ENCODE measurements at regions not wholly inside any gene's neighbourhood (a gene's known extent, or its start where the extent isn't known, plus 50 kb on each side); places are given as distances from the start of the nearest gene placed in this dataset.
"Not testable (repeated sequence)": the region's sequence is repeated elsewhere in the genome, so short reads cannot be mapped to it uniquely, and the experiment has no call there.

DNA sequence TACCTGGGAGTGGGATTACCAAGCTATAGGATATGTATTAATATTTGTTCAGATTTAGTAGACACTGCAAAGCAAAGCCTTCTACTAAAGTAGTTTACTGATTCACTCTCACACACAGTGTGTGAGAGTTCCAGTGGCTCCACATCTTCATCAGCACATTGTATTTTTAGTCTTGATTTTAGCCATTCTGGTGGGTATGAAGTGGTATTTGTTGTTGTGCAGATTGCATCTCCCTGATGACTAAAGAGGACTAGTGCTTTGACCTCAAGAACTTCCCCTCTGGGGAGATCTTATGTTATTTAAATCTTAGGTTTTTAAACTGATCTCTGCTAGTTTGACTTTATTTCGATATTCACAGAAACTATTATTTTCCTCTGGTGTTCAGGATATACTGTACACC lies 479.7 kb upstream of the RGS6 start:
- H3K27me3 ChIP-seq (ENCODE audit: insufficient read depth, low read length): no peaks in the 10 kb centered on the region
- H3K36me3 ChIP-seq (ENCODE audit: insufficient read depth, low read length): no peaks in the 10 kb centered on the region
- H3K27ac ChIP-seq (ENCODE audit: low read depth, low read length): no peak overlapping the region
- H3K4me3 ChIP-seq (ENCODE audit: low read length): no peak overlapping the region
- WGBS: no CpG with 5 or more reads among the region's 1 CpG
- peaks cover 7% of the 10 kb centered on the region; the same call in 1 of the 2 replicates for H3K9me3 ChIP-seq (ENCODE audit: insufficient read depth, low read depth, low read length)
- H3K4me1 ChIP-seq (ENCODE audit: insufficient read depth, low read length): no peaks in the 10 kb centered on the region
- no peak overlapping the region for H3K9ac ChIP-seq (ENCODE audit: low read depth, low read length)

DNA sequence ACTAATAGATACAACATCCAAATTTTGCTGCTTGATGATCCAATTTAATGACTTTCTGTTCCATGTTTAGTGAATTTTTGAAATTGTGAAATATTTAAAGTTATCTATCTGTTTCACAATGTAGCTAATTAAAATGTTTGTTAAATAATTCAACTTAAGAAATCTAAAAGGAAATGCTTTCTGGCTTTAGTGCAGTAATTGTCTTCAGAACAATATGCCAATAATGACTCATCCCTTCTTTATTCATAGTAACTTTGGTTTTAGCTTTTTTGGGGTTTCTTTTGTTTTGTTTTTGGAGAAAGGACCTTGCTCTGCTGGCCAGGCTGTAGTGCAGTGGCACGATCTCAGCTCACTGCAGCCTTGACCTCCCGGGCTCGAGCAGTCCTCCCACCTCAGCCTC lies 479.2 kb upstream of the RGS6 start:
- Histone ChIP-seq H3K4me1 (ENCODE audit: insufficient read depth, low read length) (no peaks in the 10 kb centered on the region), H3K36me3 (ENCODE audit: insufficient read depth, low read length) (no peaks in the 10 kb centered on the region), H3K27me3 (ENCODE audit: insufficient read depth, low read length) (no peaks in the 10 kb centered on the region), H3K4me3 (ENCODE audit: low read length) (no peak overlapping the region), H3K9me3 (ENCODE audit: insufficient read depth, low read depth, low read length) (peaks cover 7% of the 10 kb centered on the region; the same call in 1 of the 2 replicates), H3K9ac (ENCODE audit: low read depth, low read length) (no peak overlapping the region), H3K27ac (ENCODE audit: low read depth, low read length) (no peak overlapping the region)
- WGBS: 96% methylated on average over 3 of the region's 3 CpGs

- Histone ChIP-seq H3K9me3 (ENCODE audit: insufficient read depth, low read depth, low read length) (peaks cover 7% of the 10 kb centered on the region; the same call in 1 of the 2 replicates), H3K4me1 (ENCODE audit: insufficient read depth, low read length) (no peaks in the 10 kb centered on the region), H3K27me3 (ENCODE audit: insufficient read depth, low read length) (no peaks in the 10 kb centered on the region), H3K36me3 (ENCODE audit: insufficient read depth, low read length) (no peaks in the 10 kb centered on the region), H3K27ac (ENCODE audit: low read depth, low read length) (no peak overlapping the region), H3K4me3 (ENCODE audit: low read length) (no peak overlapping the region), H3K9ac (ENCODE audit: low read depth, low read length) (no peak overlapping the region)
- WGBS: 89% methylated on average over 1 of the region's 2 CpGs
These were observed 478.2 kb upstream of the RGS6 start for GRCh38 chr14:71454010-71454409.

DNA sequence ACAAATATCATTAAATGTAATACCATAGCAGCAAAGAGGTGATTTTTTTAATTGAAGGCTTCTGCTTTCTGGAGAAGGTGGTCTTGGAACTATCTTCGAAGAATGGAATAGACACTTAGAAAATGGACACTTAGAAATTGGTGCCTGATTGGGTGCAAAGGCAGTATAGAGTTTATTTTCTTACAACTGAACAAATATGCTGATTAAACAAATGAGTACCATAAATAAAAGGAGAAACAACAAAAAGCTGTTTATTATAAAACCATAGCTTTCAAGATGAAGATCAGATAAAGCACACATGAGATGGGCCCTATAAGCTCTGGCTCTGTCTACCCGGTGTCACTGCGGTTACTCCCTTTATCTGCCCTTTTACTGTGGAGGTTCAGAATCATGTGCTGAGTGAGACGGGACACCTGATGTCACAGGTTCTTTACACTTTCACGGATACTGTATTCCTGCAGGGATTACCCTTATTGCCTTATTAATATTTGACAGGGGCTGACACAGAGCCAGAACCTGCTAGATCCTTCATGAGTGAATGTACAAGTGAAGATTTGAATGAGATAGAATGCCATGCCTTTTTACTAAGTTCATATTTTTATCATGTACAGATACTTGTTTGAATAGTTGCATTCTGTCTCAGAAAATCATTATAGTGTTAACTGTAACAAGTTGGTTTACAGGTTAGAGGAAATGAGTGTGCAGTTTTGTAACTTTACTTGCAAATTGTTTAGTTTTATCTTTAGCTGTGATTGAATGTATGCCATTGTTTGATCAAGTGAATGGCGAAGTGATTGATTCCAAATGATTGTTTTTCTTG lies 477.5 kb upstream of the RGS6 start:
- Histone ChIP-seq H3K4me1 (ENCODE audit: insufficient read depth, low read length) (no peaks in the 10 kb centered on the region), H3K27me3 (ENCODE audit: insufficient read depth, low read length) (no peaks in the 10 kb centered on the region), H3K9ac (ENCODE audit: low read depth, low read length) (no peak overlapping the region), H3K4me3 (ENCODE audit: low read length) (no peak overlapping the region), H3K36me3 (ENCODE audit: insufficient read depth, low read length) (no peaks in the 10 kb centered on the region), H3K27ac (ENCODE audit: low read depth, low read length) (no peak overlapping the region), H3K9me3 (ENCODE audit: insufficient read depth, low read depth, low read length) (peaks cover 7% of the 10 kb centered on the region; the same call in 1 of the 2 replicates)
- WGBS: 85% methylated on average over 6 of the region's 6 CpGs

DNA sequence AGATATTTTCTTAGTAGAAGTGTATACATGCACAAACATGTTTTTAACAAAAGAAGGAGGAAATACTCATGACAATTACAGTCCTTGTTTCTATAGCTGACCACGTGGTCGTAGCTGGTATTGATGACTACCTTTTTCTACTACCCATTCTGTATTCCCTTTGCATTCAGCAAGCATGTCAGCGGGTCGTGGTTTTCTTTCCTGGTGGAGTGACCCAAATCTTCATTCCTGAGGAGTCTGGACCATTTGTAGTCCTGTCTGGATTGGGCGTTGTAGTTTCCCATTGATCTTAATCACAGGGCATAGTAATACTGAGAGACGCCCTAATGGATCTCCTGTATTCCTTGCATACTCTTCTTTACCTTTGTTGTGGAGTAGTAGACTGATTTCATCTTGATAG lies 472.1 kb upstream of the RGS6 start:
- over 99% methylated on average over 6 of the region's 6 CpGs for WGBS
- Histone ChIP-seq H3K36me3 (ENCODE audit: insufficient read depth, low read length) (no peaks in the 10 kb centered on the region), H3K4me1 (ENCODE audit: insufficient read depth, low read length) (no peaks in the 10 kb centered on the region), H3K9ac (ENCODE audit: low read depth, low read length) (no peak overlapping the region), H3K27ac (ENCODE audit: low read depth, low read length) (no peak overlapping the region), H3K27me3 (ENCODE audit: insufficient read depth, low read length) (no peaks in the 10 kb centered on the region), H3K4me3 (ENCODE audit: low read length) (no peak overlapping the region), H3K9me3 (ENCODE audit: insufficient read depth, low read depth, low read length) (no peaks in the 10 kb centered on the region)

DNA sequence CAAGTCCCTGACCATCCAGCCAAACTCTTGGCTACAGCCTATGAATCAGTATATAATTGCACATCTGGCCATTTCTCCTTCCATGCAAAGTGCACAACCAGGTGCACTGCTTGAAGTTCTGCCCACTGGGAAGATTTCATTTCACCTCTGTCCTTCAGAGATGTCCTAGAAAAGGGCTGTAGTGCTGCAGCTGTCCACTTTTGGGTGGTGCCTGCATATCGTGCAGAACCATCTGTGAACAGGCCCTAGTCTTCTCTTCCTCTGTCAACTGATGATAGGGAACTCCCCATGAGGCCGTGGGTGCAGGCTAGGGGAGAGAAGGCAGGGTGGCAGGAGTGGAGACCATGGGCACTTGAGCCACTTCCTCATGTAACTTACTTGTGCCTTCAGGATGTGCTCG lies 470.6 kb upstream of the RGS6 start:
- H3K9me3 ChIP-seq (ENCODE audit: insufficient read depth, low read depth, low read length); H3K4me3 ChIP-seq (ENCODE audit: low read length); H3K36me3 ChIP-seq (ENCODE audit: insufficient read depth, low read length); H3K27ac ChIP-seq (ENCODE audit: low read depth, low read length); H3K4me1 ChIP-seq (ENCODE audit: insufficient read depth, low read length); H3K9ac ChIP-seq (ENCODE audit: low read depth, low read length); H3K27me3 ChIP-seq (ENCODE audit: insufficient read depth, low read length): not testable (repeated sequence)
- WGBS: 95% methylated on average over 2 of the region's 3 CpGs

- no peak overlapping the region for H3K27ac ChIP-seq (ENCODE audit: low read depth, low read length)
- no peaks in the 10 kb centered on the region for H3K36me3 ChIP-seq (ENCODE audit: insufficient read depth, low read length)
- H3K4me1 ChIP-seq (ENCODE audit: insufficient read depth, low read length): no peaks in the 10 kb centered on the region
- no peak overlapping the region for H3K4me3 ChIP-seq (ENCODE audit: low read length)
- H3K27me3 ChIP-seq (ENCODE audit: insufficient read depth, low read length): no peaks in the 10 kb centered on the region
- H3K9me3 ChIP-seq (ENCODE audit: insufficient read depth, low read depth, low read length): no peaks in the 10 kb centered on the region
- no peak overlapping the region for H3K9ac ChIP-seq (ENCODE audit: low read depth, low read length)
These were observed 468.4 kb upstream of the RGS6 start for GRCh38 chr14:71463807-71464206.

- H3K4me3 ChIP-seq (ENCODE audit: low read length): no peak overlapping the region
- 95% methylated on average over 4 of the region's 4 CpGs for WGBS
- no peaks in the 10 kb centered on the region for H3K4me1 ChIP-seq (ENCODE audit: insufficient read depth, low read length)
- H3K36me3 ChIP-seq (ENCODE audit: insufficient read depth, low read length): no peaks in the 10 kb centered on the region
- no peak overlapping the region for H3K9ac ChIP-seq (ENCODE audit: low read depth, low read length)
- H3K27ac ChIP-seq (ENCODE audit: low read depth, low read length): no peak overlapping the region
- no peaks in the 10 kb centered on the region for H3K27me3 ChIP-seq (ENCODE audit: insufficient read depth, low read length)
- no peaks in the 10 kb centered on the region for H3K9me3 ChIP-seq (ENCODE audit: insufficient read depth, low read depth, low read length)
These were observed 467.4 kb upstream of the RGS6 start for GRCh38 chr14:71464840-71465239.

DNA sequence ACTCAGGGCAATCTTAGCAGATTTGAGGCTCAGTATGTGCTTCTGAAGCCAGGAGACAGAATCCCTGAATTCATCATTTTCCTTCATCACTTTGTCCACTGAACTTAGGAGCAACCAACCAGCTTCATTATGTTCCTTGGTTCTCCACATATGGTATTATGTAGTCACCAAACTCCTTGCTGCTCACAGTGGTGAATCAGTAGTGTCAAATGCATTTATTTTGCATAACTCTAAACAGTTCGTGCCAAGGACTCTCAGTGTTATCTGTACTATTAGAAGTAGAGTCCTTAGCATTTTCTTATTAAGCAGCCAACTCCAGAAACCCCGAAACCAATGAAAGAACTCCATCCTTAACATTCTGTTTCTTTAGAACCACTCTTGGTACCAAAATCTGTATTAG lies 466.9 kb upstream of the RGS6 start:
- Histone ChIP-seq H3K4me3 (ENCODE audit: low read length) (no peak overlapping the region), H3K9me3 (ENCODE audit: insufficient read depth, low read depth, low read length) (no peaks in the 10 kb centered on the region), H3K4me1 (ENCODE audit: insufficient read depth, low read length) (no peaks in the 10 kb centered on the region), H3K9ac (ENCODE audit: low read depth, low read length) (no peak overlapping the region), H3K27ac (ENCODE audit: low read depth, low read length) (no peak overlapping the region), H3K27me3 (ENCODE audit: insufficient read depth, low read length) (no peaks in the 10 kb centered on the region), H3K36me3 (ENCODE audit: insufficient read depth, low read length) (no peaks in the 10 kb centered on the region)
- 93% methylated on average over 2 of the region's 2 CpGs for WGBS

- H3K36me3 ChIP-seq (ENCODE audit: insufficient read depth, low read length): no peaks in the 10 kb centered on the region
- H3K4me3 ChIP-seq (ENCODE audit: low read length): no peak overlapping the region
- no peaks in the 10 kb centered on the region for H3K4me1 ChIP-seq (ENCODE audit: insufficient read depth, low read length)
- no peaks in the 10 kb centered on the region for H3K27me3 ChIP-seq (ENCODE audit: insufficient read depth, low read length)
- 91% methylated on average over 2 of the region's 3 CpGs for WGBS
- H3K9ac ChIP-seq (ENCODE audit: low read depth, low read length): no peak overlapping the region
- no peak overlapping the region for H3K27ac ChIP-seq (ENCODE audit: low read depth, low read length)
- no peaks in the 10 kb centered on the region for H3K9me3 ChIP-seq (ENCODE audit: insufficient read depth, low read depth, low read length)
These were observed 466.0 kb upstream of the RGS6 start for GRCh38 chr14:71466251-71466650.

DNA sequence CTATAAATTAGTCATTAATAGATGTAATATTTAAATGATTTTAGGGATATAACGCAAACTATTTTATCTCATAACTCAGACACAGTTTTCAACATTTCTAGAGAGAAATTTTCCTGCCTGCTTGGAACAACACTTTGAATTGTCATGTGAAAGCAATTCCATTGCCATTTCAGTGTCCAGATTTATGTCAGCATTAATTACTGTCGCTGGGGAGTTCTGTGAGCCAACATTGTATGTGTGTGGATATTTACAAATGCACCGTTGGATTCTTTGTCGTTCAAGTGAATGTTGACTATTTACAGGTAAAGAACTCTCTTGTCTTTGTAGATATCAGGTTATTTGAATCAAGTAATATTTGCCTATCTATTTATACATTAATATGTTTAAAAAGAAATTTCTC lies 465.3 kb upstream of the RGS6 start:
- Histone ChIP-seq H3K9ac (ENCODE audit: low read depth, low read length) (no peak overlapping the region), H3K4me1 (ENCODE audit: insufficient read depth, low read length) (peaks cover 2% of the 10 kb centered on the region; the same call in 1 of the 2 replicates), H3K4me3 (ENCODE audit: low read length) (no peak overlapping the region), H3K36me3 (ENCODE audit: insufficient read depth, low read length) (no peaks in the 10 kb centered on the region), H3K27ac (ENCODE audit: low read depth, low read length) (no peak overlapping the region), H3K27me3 (ENCODE audit: insufficient read depth, low read length) (no peaks in the 10 kb centered on the region), H3K9me3 (ENCODE audit: insufficient read depth, low read depth, low read length) (no peaks in the 10 kb centered on the region)
- WGBS: 94% methylated on average over 4 of the region's 4 CpGs

DNA sequence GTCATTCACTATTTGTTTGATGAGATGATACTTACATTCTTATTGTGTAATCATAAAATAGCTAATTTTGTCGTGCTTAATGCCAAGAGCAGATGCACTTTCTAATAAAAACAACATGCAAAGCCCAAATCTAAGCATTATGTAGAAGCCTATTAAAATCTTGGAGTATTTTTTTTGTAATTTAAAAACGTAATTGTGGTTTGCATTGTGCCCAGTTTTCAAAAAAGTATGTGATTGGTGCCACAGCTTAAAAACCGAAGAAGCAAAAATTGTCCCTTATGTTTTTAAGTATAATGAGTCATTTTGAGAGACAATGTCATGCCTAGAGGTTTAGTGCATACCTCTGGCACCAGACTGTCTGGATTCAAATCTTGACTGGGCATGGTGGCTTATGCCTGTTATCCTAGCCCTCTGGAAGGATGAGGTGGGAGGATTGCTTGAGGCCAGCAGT lies 464.8 kb upstream of the RGS6 start:
- WGBS: 93% methylated on average over 3 of the region's 3 CpGs
- Histone ChIP-seq H3K9ac (ENCODE audit: low read depth, low read length) (no peak overlapping the region), H3K36me3 (ENCODE audit: insufficient read depth, low read length) (no peaks in the 10 kb centered on the region), H3K27me3 (ENCODE audit: insufficient read depth, low read length) (no peaks in the 10 kb centered on the region), H3K27ac (ENCODE audit: low read depth, low read length) (no peak overlapping the region), H3K4me1 (ENCODE audit: insufficient read depth, low read length) (peaks cover 6% of the 10 kb centered on the region; the same call in 1 of the 2 replicates), H3K4me3 (ENCODE audit: low read length) (no peak overlapping the region), H3K9me3 (ENCODE audit: insufficient read depth, low read depth, low read length) (no peaks in the 10 kb centered on the region)
